CD4-positive, alpha-beta T cell (primary cell): ENCODE measurements at regions not wholly inside any gene's neighbourhood (a gene's known extent, or its start where the extent isn't known, plus 50 kb on each side); places are given as distances from the start of the nearest gene placed in this dataset.
"Not testable (repeated sequence)": the region's sequence is repeated elsewhere in the genome, so short reads cannot be mapped to it uniquely, and the experiment has no call there.

Source experiments
- ATAC-seq: fragments of 200-7000 bp; cut with Tn5 transposase; one replicate; pipeline ENCODE4 v1.10.0; 2022; ENCODE audit warnings: mild to moderate bottlenecking; ENCODE audit not compliant: poor library complexity
- CTCF ChIA-PET: fragments of 350-600 bp; sonication (Branson Sonifier 250); formaldehyde crosslinking; loops from one replicate; lab custom pipeline; 2021; ENCODE audit warnings: antibody characterized with exemption, inconsistent platforms; lab: Charles Lee
- POLR2A ChIA-PET: fragments of 350-600 bp; sonication (Branson Sonifier 250); formaldehyde crosslinking; loops from one replicate; lab custom pipeline; 2021; ENCODE audit warnings: antibody characterized with exemption, inconsistent platforms; lab: Charles Lee
- DNase-seq, 14 experiments: peaks; one replicate each; pipeline ENCODE4 v3.0.0-alpha.2; 2013 to 2020; ENCODE audit warnings: mixed read lengths in 2 of 14
- H3K27ac ChIP-seq, 2 donors: one replicate each; pipeline versions ENCODE4 v1.5.1 to v1.7.0; 2013; ENCODE audit warnings: low read length in 2 of 2, low read depth in 1 of 2, mild to moderate bottlenecking in 1 of 2
- H3K27me3 ChIP-seq, 2 experiments: 1 replicate in 1 of 2; 2 replicates in 1 of 2; pipeline versions ENCODE4 v1.6.1 to v1.7.0; 2013; ENCODE audit warnings: low read length in 2 of 2, control low read depth in 1 of 2, mild to moderate bottlenecking in 1 of 2, moderate library complexity in 1 of 2; ENCODE audit not compliant: insufficient read depth in 2 of 2, control insufficient read depth in 1 of 2
- H3K36me3 ChIP-seq: one replicate; pipeline ENCODE4 v1.6.1; 2013; ENCODE audit warnings: low read length, control low read depth; ENCODE audit not compliant: insufficient read depth
- H3K4me1 ChIP-seq: one replicate; pipeline ENCODE4 v1.6.1; 2013; ENCODE audit warnings: low read length, control low read depth; ENCODE audit not compliant: insufficient read depth
- H3K4me3 ChIP-seq: one replicate; pipeline ENCODE4 v1.5.1; 2013; ENCODE audit warnings: mild to moderate bottlenecking, low read length, moderate library complexity
- H3K9me3 ChIP-seq, 2 experiments: 1 replicate in 1 of 2; 2 replicates in 1 of 2; pipeline versions ENCODE4 v1.6.1 to v1.7.0; 2013; ENCODE audit warnings: low read length in 2 of 2, mild to moderate bottlenecking in 2 of 2, control low read depth in 1 of 2, moderate library complexity in 1 of 2; ENCODE audit not compliant: control insufficient read depth in 1 of 2, insufficient read depth in 1 of 2
- H3K27ac Mint-ChIP-seq: one replicate; pipeline ENCODE4 v1.8.0; 2020; ENCODE audit warnings: mixed read lengths
- H3K27me3 Mint-ChIP-seq: one replicate; pipeline ENCODE4 v1.8.0; 2021; ENCODE audit warnings: mixed read lengths
- H3K36me3 Mint-ChIP-seq: one replicate; pipeline ENCODE4 v1.8.0; 2021; ENCODE audit warnings: low read depth, mixed read lengths
- H3K4me1 Mint-ChIP-seq: one replicate; pipeline ENCODE4 v1.8.0; 2021; ENCODE audit warnings: low read depth, mixed read lengths
- H3K4me3 Mint-ChIP-seq: one replicate; pipeline ENCODE4 v1.8.0; 2020; ENCODE audit warnings: mild to moderate bottlenecking, mixed read lengths
- H3K9me3 Mint-ChIP-seq: one replicate; pipeline ENCODE4 v1.8.0; 2020; ENCODE audit warnings: mixed read lengths
- CTCF ChIP-seq: fragments of 200-600 bp; IDR thresholded peaks from one replicate; pipeline ENCODE4 v1.8.0; 2022; ENCODE audit warnings: antibody characterized with exemption, mild to moderate bottlenecking
- intact Hi-C, 2 experiments: fragments of 100-400 bp; cut with DNase I in 1 of 2; cut with micrococcal nuclease in 1 of 2; formaldehyde crosslinking; loops; one replicate each; pipeline versions ENCODE4 v1.15.1 to v1.9.0; 2023 to 2025; cut with DNase I, micrococcal nuclease

DNA sequence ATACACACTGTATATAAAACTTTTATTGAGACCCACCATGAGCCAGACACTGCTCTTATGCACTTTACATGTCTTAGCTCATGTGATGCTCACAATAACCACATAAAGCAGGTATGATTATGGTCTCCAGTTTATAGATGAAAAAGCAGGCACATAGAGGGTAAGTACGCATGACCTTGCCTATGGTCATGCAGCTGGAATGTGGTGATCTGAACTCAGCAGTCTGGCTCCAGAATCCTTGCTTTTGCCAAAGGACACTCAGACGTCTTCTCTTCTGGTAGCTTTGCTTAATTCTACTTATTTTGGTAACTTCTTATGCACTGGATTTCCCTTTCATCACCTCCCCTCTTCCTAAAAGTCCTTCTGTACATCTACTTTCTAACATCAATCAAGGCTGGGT lies 103.3 kb upstream of the CRY1 start:
- peaks cover 0 to 7% of the 10 kb centered on the region in 2 experiments for H3K9me3 ChIP-seq
- CTCF ChIA-PET: no interaction called here
- H3K4me1 ChIP-seq: no peaks in the 10 kb centered on the region
- DNase-seq (no peak), ATAC-seq (no peak)
- intact Hi-C loops: no loop called here
- no peaks in the 10 kb centered on the region for H3K36me3 Mint-ChIP-seq
- no peak overlapping the region for H3K27ac ChIP-seq
- no peaks in the 10 kb centered on the region for H3K4me1 Mint-ChIP-seq
- H3K36me3 ChIP-seq: no peaks in the 10 kb centered on the region
- H3K9me3 Mint-ChIP-seq: peaks cover 3% of the 10 kb centered on the region
- POLR2A ChIA-PET: no interaction called here
- H3K27me3 ChIP-seq: peaks cover 0 to 4% of the 10 kb centered on the region in 2 experiments
- no peak for TF ChIP-seq CTCF
- H3K4me3 Mint-ChIP-seq: no peak overlapping the region
- no peaks in the 10 kb centered on the region for H3K27me3 Mint-ChIP-seq
- no peak overlapping the region for H3K27ac Mint-ChIP-seq
- H3K4me3 ChIP-seq: no peak overlapping the region

- Histone ChIP-seq H3K27ac (no peak overlapping the region), H3K4me3 (no peak overlapping the region), H3K36me3 (no peaks in the 10 kb centered on the region), H3K9me3 (no peaks in the 10 kb centered on the region), H3K4me1 (no peaks in the 10 kb centered on the region), H3K27me3 (no peaks in the 10 kb centered on the region)
- Mint-ChIP-seq H3K9me3 (no peaks in the 10 kb centered on the region), H3K36me3 (no peaks in the 10 kb centered on the region), H3K27me3 (no peaks in the 10 kb centered on the region), H3K4me1 (no peaks in the 10 kb centered on the region), H3K27ac (no peak overlapping the region), H3K4me3 (no peak overlapping the region)
- ATAC-seq: no peak
- no peak for TF ChIP-seq CTCF
- no peak for DNase-seq
- intact Hi-C loops: no loop called here
- POLR2A ChIA-PET: no interaction called here
- CTCF ChIA-PET: interaction anchor here (0.5 kb wide), 1 partner anchor 342 kb away, joined by 3 read pairs; no protein-coding TSS in a partner anchor
These were observed 107.0 kb upstream of the CRY1 start for GRCh38 chr12:107200394-107200793.

DNA sequence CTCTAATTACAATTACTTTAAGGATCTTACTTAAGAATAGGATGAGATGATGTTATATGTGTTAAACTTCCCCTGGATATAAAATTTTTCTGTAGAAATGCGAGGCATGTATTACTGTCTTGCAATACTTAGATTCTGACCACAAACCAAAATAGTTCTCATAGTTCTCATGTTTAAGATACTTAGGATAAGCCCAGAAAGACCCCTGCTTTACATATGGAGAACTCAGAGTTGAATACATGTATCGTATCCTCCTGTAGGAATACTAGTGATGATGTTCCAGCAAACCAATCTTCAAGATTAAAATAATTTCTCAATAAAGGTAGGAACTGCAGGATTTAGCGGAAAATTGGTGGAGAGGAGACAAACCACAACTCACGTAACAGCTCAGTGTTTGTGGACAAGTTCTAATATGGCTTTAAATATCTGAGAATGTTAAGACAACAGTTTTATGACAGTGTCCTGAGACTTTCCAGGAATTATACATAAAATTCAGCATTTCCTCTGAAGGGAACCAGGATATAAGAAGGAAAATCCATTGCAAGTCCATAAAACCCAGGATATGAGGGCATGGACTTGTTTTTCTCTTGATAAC lies 114.7 kb upstream of the CRY1 start:
- no peak overlapping the region for H3K4me3 Mint-ChIP-seq
- H3K4me3 ChIP-seq: no peak overlapping the region
- CTCF ChIA-PET: no interaction called here
- no peaks in the 10 kb centered on the region for H3K4me1 ChIP-seq
- H3K36me3 ChIP-seq: no peaks in the 10 kb centered on the region
- DNase-seq (no peak), ATAC-seq (no peak)
- no peak overlapping the region for H3K27ac ChIP-seq
- H3K4me1 Mint-ChIP-seq: no peaks in the 10 kb centered on the region
- H3K9me3 ChIP-seq: no peaks in the 10 kb centered on the region
- no peak for TF ChIP-seq CTCF
- no peaks in the 10 kb centered on the region for H3K9me3 Mint-ChIP-seq
- H3K27me3 ChIP-seq: peaks cover 0 to 3% of the 10 kb centered on the region in 2 experiments
- H3K36me3 Mint-ChIP-seq: no peaks in the 10 kb centered on the region
- H3K27me3 Mint-ChIP-seq: peaks cover 6% of the 10 kb centered on the region
- H3K27ac Mint-ChIP-seq: no peak overlapping the region
- POLR2A ChIA-PET: no interaction called here
- intact Hi-C loops: no loop called here

DNA sequence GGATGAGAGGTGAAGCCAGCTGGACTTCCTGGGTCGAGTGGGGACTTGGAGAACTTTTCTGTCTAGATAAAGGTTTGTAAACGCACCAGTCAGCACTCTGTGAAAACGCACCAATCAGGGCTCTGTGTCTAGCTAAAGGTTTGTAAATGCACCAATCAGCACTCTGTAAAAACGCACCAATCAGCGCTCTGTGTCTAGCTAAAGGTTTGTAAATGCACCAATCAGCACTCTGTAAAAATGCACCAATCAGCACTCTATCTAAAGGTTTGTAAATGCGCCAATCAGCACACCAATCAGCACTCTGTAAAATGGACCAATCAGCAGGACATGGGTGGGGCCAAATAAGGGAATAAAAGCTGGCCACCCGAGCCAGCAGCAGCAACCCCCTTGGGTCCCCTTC lies 116.4 kb upstream of the CRY1 start:
- ATAC-seq, DNase-seq: not testable (repeated sequence)

DNA sequence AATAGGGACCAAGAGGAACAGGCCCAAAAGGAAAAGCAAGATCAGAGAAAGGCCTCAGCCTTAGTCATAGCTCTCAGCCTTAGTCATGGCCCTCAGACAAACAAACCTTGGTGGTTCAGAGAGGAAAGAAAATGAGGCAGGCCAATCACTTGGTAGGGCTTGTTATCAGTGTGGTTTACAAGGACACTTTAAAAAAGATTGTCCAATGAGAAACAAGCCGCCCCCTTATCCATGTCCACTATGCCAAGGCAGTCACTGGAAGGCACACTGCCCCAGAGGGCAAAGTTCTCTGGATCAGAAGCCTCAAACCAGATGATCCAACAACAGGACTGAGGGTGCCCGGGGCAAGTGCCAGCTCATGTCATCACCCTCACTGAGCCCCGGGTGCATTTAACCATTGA lies 121.0 kb upstream of the CRY1 start:
- POLR2A ChIA-PET: interaction anchor here (0.7 kb wide), 1 partner anchor 35 kb away, joined by 3 read pairs; no protein-coding TSS in a partner anchor
- H3K4me1 ChIP-seq, H3K9me3 Mint-ChIP-seq, H3K4me3 Mint-ChIP-seq, H3K4me3 ChIP-seq, H3K9me3 ChIP-seq, H3K27me3 Mint-ChIP-seq, H3K27ac ChIP-seq, DNase-seq, H3K27me3 ChIP-seq, ATAC-seq, CTCF ChIA-PET, H3K4me1 Mint-ChIP-seq, H3K36me3 Mint-ChIP-seq, H3K36me3 ChIP-seq, H3K27ac Mint-ChIP-seq: not testable (repeated sequence)
- intact Hi-C loops: loop anchor here in 1 of 2 experiments (10.0 kb wide), 1 partner anchor 1040 kb away; no protein-coding TSS in a partner anchor

More for the DNA sequence above, 116.4 kb upstream of the CRY1 start:
- H3K4me1 ChIP-seq, H3K4me3 ChIP-seq, H3K9me3 Mint-ChIP-seq, H3K27me3 Mint-ChIP-seq, H3K36me3 ChIP-seq, H3K36me3 Mint-ChIP-seq, H3K4me1 Mint-ChIP-seq, H3K9me3 ChIP-seq, H3K27ac ChIP-seq, H3K4me3 Mint-ChIP-seq, POLR2A ChIA-PET, H3K27ac Mint-ChIP-seq, CTCF ChIA-PET, H3K27me3 ChIP-seq: not testable (repeated sequence)
- intact Hi-C loops: loop anchor here in 1 of 2 experiments (10.0 kb wide), 1 partner anchor 1035 kb away; no protein-coding TSS in a partner anchor
